GM21786 (cell line): ENCODE measurements at regions not wholly inside any gene's neighbourhood (a gene's known extent, or its start where the extent isn't known, plus 50 kb on each side); places are given as distances from the start of the nearest gene placed in this dataset.
"Not testable (repeated sequence)": the region's sequence is repeated elsewhere in the genome, so short reads cannot be mapped to it uniquely, and the experiment has no call there.

ENCODE experiments used
- ATAC-seq: cut with Tn5 transposase; IDR thresholded peaks from one replicate; pipeline ENCODE4 v1.9.1; 2021; ENCODE audit not compliant: unreplicated experiment

- no peak for ATAC-seq
These were observed 136.3 kb downstream of the LY86 start for GRCh38 chr6:6724539-6725467.

- no peak for ATAC-seq
These were observed 137.1 kb downstream of the LY86 start for GRCh38 chr6:6725468-6726209.

GRCh38 chr6:6728169-6728941 lies 139.8 kb downstream of the LY86 start:
- ATAC-seq = no peak

- ATAC-seq = no peak
These were observed 141.5 kb downstream of the LY86 start for GRCh38 chr6:6729971-6730370.

GRCh38 chr6:6730831-6731230 lies 142.3 kb downstream of the LY86 start:
- ATAC-seq = no peak

GRCh38 chr6:6734479-6735465 lies 146.3 kb downstream of the LY86 start:
- ATAC-seq = no peak

GRCh38 chr6:6736791-6737654 lies 148.5 kb downstream of the LY86 start:
- ATAC-seq = no peak

GRCh38 chr6:6737671-6738070 lies 149.2 kb downstream of the LY86 start:
- ATAC-seq = no peak

GRCh38 chr6:6738108-6738507 lies 149.6 kb downstream of the LY86 start:
- ATAC-seq = no peak

GRCh38 chr6:6738922-6739716 lies 150.6 kb downstream of the LY86 start:
- ATAC-seq = no peak

- ATAC-seq = no peak
These were observed 152.1 kb downstream of the LY86 start for GRCh38 chr6:6740595-6740994.

- no peak for ATAC-seq
These were observed 152.7 kb downstream of the LY86 start for GRCh38 chr6:6741264-6741663.

- ATAC-seq = no peak
These were observed 154.0 kb downstream of the LY86 start for GRCh38 chr6:6742535-6742934.

- no peak for ATAC-seq
These were observed 156.0 kb downstream of the LY86 start for GRCh38 chr6:6744551-6744950.

- ATAC-seq = not testable (repeated sequence)
These were observed 157.3 kb downstream of the LY86 start for GRCh38 chr6:6745637-6746332.

- ATAC-seq = no peak
These were observed 157.9 kb downstream of the LY86 start for GRCh38 chr6:6746333-6746969.

GRCh38 chr6:6746970-6747338 lies 158.4 kb downstream of the LY86 start:
- ATAC-seq = no peak
